Large intestine (tissue), 3 donors: ENCODE measurements at regions not wholly inside any gene's neighbourhood (a gene's known extent, or its start where the extent isn't known, plus 50 kb on each side); places are given as distances from the start of the nearest gene placed in this dataset.

Experiments used
- DNase-seq, 2 donors: peaks; one replicate each; pipeline versions ENCODE4 v3.0.0 to v3.0.0-alpha.2; 2013
- H3K27ac ChIP-seq: one replicate; pipeline ENCODE4 v1.5.1; 2013; ENCODE audit warnings: low read length
- H3K27me3 ChIP-seq: 2 replicates; pipeline ENCODE4 v1.6.1; 2013; ENCODE audit warnings: low read length; ENCODE audit not compliant: control insufficient read depth, insufficient read depth
- H3K36me3 ChIP-seq: 2 replicates; pipeline ENCODE4 v1.6.1; 2013; ENCODE audit warnings: low read length; ENCODE audit not compliant: control insufficient read depth, insufficient read depth
- H3K4me1 ChIP-seq: one replicate; pipeline ENCODE4 v1.6.1; 2013; ENCODE audit warnings: low read length; ENCODE audit not compliant: control insufficient read depth, insufficient read depth
- H3K4me3 ChIP-seq: one replicate; pipeline ENCODE4 v1.5.1; 2013; ENCODE audit warnings: low read length
- H3K9me3 ChIP-seq: one replicate; pipeline ENCODE4 v1.6.1; 2013; ENCODE audit warnings: mild to moderate bottlenecking, low read depth, low read length, moderate library complexity; ENCODE audit not compliant: control insufficient read depth
- WGBS: methylation state at CpG from one replicate; pipeline ENCODE4 v1.1.5; 2013; ENCODE audit warnings: low lambda C conversion rate; ENCODE audit not compliant: insufficient coverage; 5-methylcytosine and 5-hydroxymethylcytosine counted together

GRCh38 chrX:124818033-124818432 is 471.7 kb downstream of the SH2D1A start:
- Histone ChIP-seq H3K4me3 (no peak overlapping the region), H3K9me3 (no peaks in the 10 kb centered on the region)
- 100% methylated on average over 2 of the region's 5 CpGs for WGBS

GRCh38 chrX:124818764-124819163 is 472.4 kb downstream of the SH2D1A start:
- no peak overlapping the region for H3K27ac ChIP-seq
- no peaks in the 10 kb centered on the region for H3K9me3 ChIP-seq
- no peaks in the 10 kb centered on the region for H3K36me3 ChIP-seq
- WGBS = no CpG with 5 or more reads among the region's 1 CpG
- H3K4me1 ChIP-seq = no peaks in the 10 kb centered on the region
- no peak overlapping the region for H3K4me3 ChIP-seq
- DNase-seq = no peak
- H3K27me3 ChIP-seq = no peaks in the 10 kb centered on the region

More at GRCh38 chrX:124818033-124818432, 471.7 kb downstream of the SH2D1A start:
- no peak overlapping the region for H3K27ac ChIP-seq
- no peaks in the 10 kb centered on the region for H3K4me1 ChIP-seq
- no peak for DNase-seq
- H3K27me3 ChIP-seq = no peaks in the 10 kb centered on the region
- H3K36me3 ChIP-seq = no peaks in the 10 kb centered on the region

GRCh38 chrX:124820738-124821137 is 474.4 kb downstream of the SH2D1A start:
- H3K27ac ChIP-seq = no peak overlapping the region
- H3K4me1 ChIP-seq = no peaks in the 10 kb centered on the region
- H3K36me3 ChIP-seq = no peaks in the 10 kb centered on the region
- H3K4me3 ChIP-seq = no peak overlapping the region
- no peaks in the 10 kb centered on the region for H3K9me3 ChIP-seq
- DNase-seq = no peak
- no CpG with 5 or more reads among the region's 1 CpG for WGBS
- no peaks in the 10 kb centered on the region for H3K27me3 ChIP-seq

- Histone ChIP-seq H3K9me3 (no peaks in the 10 kb centered on the region), H3K4me3 (no peak overlapping the region), H3K27ac (no peak overlapping the region), H3K36me3 (no peaks in the 10 kb centered on the region), H3K27me3 (no peaks in the 10 kb centered on the region), H3K4me1 (no peaks in the 10 kb centered on the region)
- WGBS = no CpG with 5 or more reads among the region's 6 CpGs
- DNase-seq = peak in 1 of 2 donors; percentile 5
Measured at GRCh38 chrX:124827258-124827845, 481.0 kb downstream of the SH2D1A start.

- Histone ChIP-seq H3K27ac (no peak overlapping the region), H3K4me3 (no peak overlapping the region), H3K36me3 (no peaks in the 10 kb centered on the region), H3K27me3 (no peaks in the 10 kb centered on the region), H3K9me3 (no peaks in the 10 kb centered on the region), H3K4me1 (no peaks in the 10 kb centered on the region)
- no CpG with 5 or more reads among the region's 5 CpGs for WGBS
- no peak for DNase-seq
Measured at GRCh38 chrX:124829930-124830329, 483.6 kb downstream of the SH2D1A start.

- WGBS = no CpG with 5 or more reads among the region's 3 CpGs
- no peaks in the 10 kb centered on the region for H3K36me3 ChIP-seq
- no peaks in the 10 kb centered on the region for H3K4me1 ChIP-seq
- H3K4me3 ChIP-seq = no peak overlapping the region
- no peaks in the 10 kb centered on the region for H3K27me3 ChIP-seq
- H3K27ac ChIP-seq = no peak overlapping the region
- DNase-seq = no peak
- no peaks in the 10 kb centered on the region for H3K9me3 ChIP-seq
Measured at GRCh38 chrX:124836786-124837185, 482.9 kb upstream of the TEX13C start.

GRCh38 chrX:124842205-124842604 is 477.5 kb upstream of the TEX13C start:
- WGBS = no CpG with 5 or more reads among the region's 2 CpGs
- no peak overlapping the region for H3K4me3 ChIP-seq
- H3K4me1 ChIP-seq = no peaks in the 10 kb centered on the region
- no peaks in the 10 kb centered on the region for H3K27me3 ChIP-seq
- no peak for DNase-seq
- H3K9me3 ChIP-seq = no peaks in the 10 kb centered on the region
- H3K36me3 ChIP-seq = no peaks in the 10 kb centered on the region
- H3K27ac ChIP-seq = no peak overlapping the region

- no peak for DNase-seq
- Histone ChIP-seq H3K27ac (no peak overlapping the region), H3K4me3 (no peak overlapping the region), H3K27me3 (no peaks in the 10 kb centered on the region), H3K36me3 (no peaks in the 10 kb centered on the region), H3K4me1 (no peaks in the 10 kb centered on the region), H3K9me3 (no peaks in the 10 kb centered on the region)
- no CpG with 5 or more reads among the region's 5 CpGs for WGBS
Measured at GRCh38 chrX:124860736-124861135, 458.9 kb upstream of the TEX13C start.

GRCh38 chrX:124862301-124862700 is 457.4 kb upstream of the TEX13C start:
- no peaks in the 10 kb centered on the region for H3K36me3 ChIP-seq
- H3K9me3 ChIP-seq = no peaks in the 10 kb centered on the region
- no CpG with 5 or more reads among the region's 4 CpGs for WGBS
- H3K27me3 ChIP-seq = no peaks in the 10 kb centered on the region
- no peak for DNase-seq
- no peak overlapping the region for H3K27ac ChIP-seq
- H3K4me3 ChIP-seq = no peak overlapping the region
- H3K4me1 ChIP-seq = no peaks in the 10 kb centered on the region

- Histone ChIP-seq H3K27ac (no peak overlapping the region), H3K4me3 (no peak overlapping the region), H3K27me3 (no peaks in the 10 kb centered on the region), H3K4me1 (no peaks in the 10 kb centered on the region), H3K9me3 (no peaks in the 10 kb centered on the region), H3K36me3 (no peaks in the 10 kb centered on the region)
- no CpG with 5 or more reads among the region's 5 CpGs for WGBS
- DNase-seq = no peak
Measured at GRCh38 chrX:124863303-124863702, 456.4 kb upstream of the TEX13C start.

GRCh38 chrX:124887572-124887971 is 432.1 kb upstream of the TEX13C start:
- Histone ChIP-seq H3K36me3 (no peaks in the 10 kb centered on the region), H3K27ac (no peak overlapping the region), H3K9me3 (no peaks in the 10 kb centered on the region), H3K4me3 (no peak overlapping the region), H3K27me3 (no peaks in the 10 kb centered on the region), H3K4me1 (no peaks in the 10 kb centered on the region)
- WGBS = no CpG with 5 or more reads among the region's 1 CpG
- no peak for DNase-seq
